BE2C (cell line): ENCODE measurements at regions not wholly inside any gene's neighbourhood (a gene's known extent, or its start where the extent isn't known, plus 50 kb on each side); places are given as distances from the start of the nearest gene placed in this dataset.

Source experiments
- DNase-seq: peaks from one replicate; pipeline ENCODE4 v3.0.0-alpha.2; 2020
- H3K27me3 ChIP-seq: fragments of 250-450 bp; sonication (Bioruptor Pico); 2 replicates; pipeline ENCODE4 v1.5.1; 2020; ENCODE audit warnings: mild to moderate bottlenecking
- H3K36me3 ChIP-seq: fragments of 250-450 bp; sonication (Bioruptor Pico); 2 replicates; pipeline ENCODE4 v1.5.1; 2020; ENCODE audit warnings: mild to moderate bottlenecking
- H3K4me1 ChIP-seq: fragments of 250-450 bp; sonication (Bioruptor Pico); 2 replicates; pipeline ENCODE4 v1.5.1; 2020
- H3K4me3 ChIP-seq: 2 replicates; pipeline ENCODE4 v1.5.1; 2011; ENCODE audit warnings: low read depth, low read length
- H3K9me3 ChIP-seq: fragments of 250-450 bp; sonication (Bioruptor Pico); 2 replicates; pipeline ENCODE4 v1.5.1; 2020
- CTCF ChIP-seq: IDR thresholded peaks from 2 replicates; pipeline ENCODE4 v1.5.1; 2012; ENCODE audit warnings: mild to moderate bottlenecking, low read depth, low read length

- no peak for DNase-seq
- H3K4me3 ChIP-seq: no peak overlapping the region
- no peaks in the 10 kb centered on the region for H3K27me3 ChIP-seq
- peaks cover 4% of the 10 kb centered on the region; the same call in 1 of the 2 replicates for H3K4me1 ChIP-seq
- H3K36me3 ChIP-seq: no peaks in the 10 kb centered on the region
- H3K9me3 ChIP-seq: no peaks in the 10 kb centered on the region
- TF ChIP-seq CTCF: no peak
Observed at GRCh38 chr5:67414712-67415111, 218.1 kb upstream of the CD180 start.

- H3K9me3 ChIP-seq: no peaks in the 10 kb centered on the region
- no peaks in the 10 kb centered on the region for H3K27me3 ChIP-seq
- TF ChIP-seq CTCF: no peak
- no peaks in the 10 kb centered on the region for H3K36me3 ChIP-seq
- H3K4me3 ChIP-seq: no peak overlapping the region
- peaks cover 4% of the 10 kb centered on the region; the same call in 1 of the 2 replicates for H3K4me1 ChIP-seq
- DNase-seq: no peak
Observed at GRCh38 chr5:67413721-67414120, 217.1 kb upstream of the CD180 start.

GRCh38 chr5:67409126-67409777, 212.7 kb upstream of the CD180 start:
- Histone ChIP-seq H3K9me3 (no peaks in the 10 kb centered on the region), H3K4me3 (no peak overlapping the region), H3K4me1 (no peaks in the 10 kb centered on the region), H3K36me3 (no peaks in the 10 kb centered on the region), H3K27me3 (no peaks in the 10 kb centered on the region)
- TF ChIP-seq CTCF: no peak
- no peak for DNase-seq

GRCh38 chr5:67407979-67408378, 211.4 kb upstream of the CD180 start:
- TF ChIP-seq CTCF: no peak
- H3K4me1 ChIP-seq: no peaks in the 10 kb centered on the region
- no peak for DNase-seq
- H3K27me3 ChIP-seq: no peaks in the 10 kb centered on the region
- H3K9me3 ChIP-seq: no peaks in the 10 kb centered on the region
- no peaks in the 10 kb centered on the region for H3K36me3 ChIP-seq
- no peak overlapping the region for H3K4me3 ChIP-seq

- Histone ChIP-seq H3K27me3 (no peaks in the 10 kb centered on the region), H3K36me3 (no peaks in the 10 kb centered on the region), H3K4me1 (peaks cover 7% of the 10 kb centered on the region), H3K9me3 (no peaks in the 10 kb centered on the region), H3K4me3 (no peak overlapping the region)
- no peak for DNase-seq
- TF ChIP-seq CTCF: no peak
Observed at GRCh38 chr5:67405755-67406154, 209.2 kb upstream of the CD180 start.

GRCh38 chr5:67405101-67405364, 208.4 kb upstream of the CD180 start:
- no peaks in the 10 kb centered on the region for H3K27me3 ChIP-seq
- no peak overlapping the region for H3K4me3 ChIP-seq
- no peaks in the 10 kb centered on the region for H3K9me3 ChIP-seq
- peaks cover 7% of the 10 kb centered on the region for H3K4me1 ChIP-seq
- no peak for DNase-seq
- H3K36me3 ChIP-seq: no peaks in the 10 kb centered on the region
- TF ChIP-seq CTCF: no peak
